CD8-positive, alpha-beta memory T cell (primary cell): ENCODE measurements at regions not wholly inside any gene's neighbourhood (a gene's known extent, or its start where the extent isn't known, plus 50 kb on each side); places are given as distances from the start of the nearest gene placed in this dataset.

ENCODE experiments used
- CTCF ChIA-PET: fragments of 350-600 bp; sonication (Branson Sonifier 250); formaldehyde crosslinking; loops from one replicate; lab custom pipeline; 2021; ENCODE audit warnings: antibody characterized with exemption; lab: Charles Lee
- POLR2A ChIA-PET: fragments of 350-600 bp; sonication (Branson Sonifier 250); formaldehyde crosslinking; loops from one replicate; lab custom pipeline; 2021; ENCODE audit warnings: antibody characterized with exemption; lab: Charles Lee
- DNase-seq, 5 donors: peaks; one replicate each; pipeline versions ENCODE4 v3.0.0 to v3.0.0-alpha.2; 2020 to 2022; ENCODE audit warnings: mixed read lengths in 1 of 5
- H3K27ac ChIP-seq: one replicate; pipeline ENCODE4 v1.7.0; 2013; ENCODE audit warnings: low read depth, mild to moderate bottlenecking, low read length, moderate library complexity
- H3K27me3 ChIP-seq: 2 replicates; pipeline ENCODE4 v1.7.0; 2013; ENCODE audit warnings: low read length, mild to moderate bottlenecking; ENCODE audit not compliant: insufficient read depth, poor library complexity, severe bottlenecking
- H3K36me3 ChIP-seq: 2 replicates; pipeline ENCODE4 v1.7.0; 2013; ENCODE audit warnings: mild to moderate bottlenecking, low read length, moderate library complexity; ENCODE audit not compliant: insufficient read depth
- H3K4me1 ChIP-seq: 2 replicates; pipeline ENCODE4 v1.7.0; 2013; ENCODE audit warnings: mild to moderate bottlenecking, low read length, moderate library complexity; ENCODE audit not compliant: insufficient read depth
- H3K4me3 ChIP-seq: 2 replicates; pipeline ENCODE4 v1.7.0; 2013; ENCODE audit warnings: mild to moderate bottlenecking, low read length
- H3K9me3 ChIP-seq: 2 replicates; pipeline ENCODE4 v1.7.0; 2013; ENCODE audit warnings: mild to moderate bottlenecking, low read length
- H3K27ac Mint-ChIP-seq, 8 donors: one replicate each; pipeline ENCODE4 v1.8.0; 2020 to 2021; ENCODE audit warnings: mixed read lengths in 8 of 8, mild to moderate bottlenecking in 6 of 8, inconsistent platforms in 3 of 8, moderate library complexity in 3 of 8
- H3K27me3 Mint-ChIP-seq, 2 donors: one replicate each; pipeline ENCODE4 v1.8.0; 2020 to 2021; ENCODE audit warnings: mixed read lengths in 2 of 2, mild to moderate bottlenecking in 1 of 2, moderate library complexity in 1 of 2
- H3K36me3 Mint-ChIP-seq, 3 donors: one replicate each; pipeline ENCODE4 v1.8.0; 2020 to 2021; ENCODE audit warnings: mixed read lengths in 3 of 3, inconsistent platforms in 1 of 3, mild to moderate bottlenecking in 1 of 3
- H3K4me1 Mint-ChIP-seq, 3 donors: one replicate each; pipeline ENCODE4 v1.8.0; 2020 to 2021; ENCODE audit warnings: mixed read lengths in 3 of 3, inconsistent platforms in 1 of 3, mild to moderate bottlenecking in 1 of 3
- H3K4me3 Mint-ChIP-seq, 7 donors: one replicate each; pipeline ENCODE4 v1.8.0; 2020 to 2021; ENCODE audit warnings: mixed read lengths in 7 of 7, mild to moderate bottlenecking in 6 of 7, moderate library complexity in 4 of 7, inconsistent platforms in 2 of 7
- H3K9me3 Mint-ChIP-seq, 5 donors: one replicate each; pipeline ENCODE4 v1.8.0; 2020 to 2022; ENCODE audit warnings: mixed read lengths in 5 of 5, mild to moderate bottlenecking in 3 of 5, moderate library complexity in 2 of 5, inconsistent platforms in 1 of 5

GRCh38 chrX:130974323-130974722 lies 71.3 kb upstream of the ENOX2 start:
- Mint-ChIP-seq H3K9me3 (no peaks in the 10 kb centered on the region), H3K4me3 (no peak overlapping the region), H3K36me3 (no peaks in the 10 kb centered on the region), H3K4me1 (no peaks in the 10 kb centered on the region), H3K27ac (no peak overlapping the region), H3K27me3 (peaks cover 0 to 8% of the 10 kb centered on the region in 2 donors)
- no peaks in the 10 kb centered on the region for H3K4me1 ChIP-seq
- H3K4me3 ChIP-seq = no peak overlapping the region
- H3K27me3 ChIP-seq = no peaks in the 10 kb centered on the region
- no peak overlapping the region for H3K27ac ChIP-seq
- no peaks in the 10 kb centered on the region for H3K9me3 ChIP-seq
- ChIA-PET CTCF (no interaction called here), POLR2A (interaction anchor here (0.6 kb wide), 1 partner anchor 93 kb away, joined by 3 read pairs; no protein-coding TSS in a partner anchor)
- no peaks in the 10 kb centered on the region for H3K36me3 ChIP-seq
- no peak for DNase-seq

GRCh38 chrX:130975947-130976346 lies 72.9 kb upstream of the ENOX2 start:
- Histone ChIP-seq H3K9me3 (no peaks in the 10 kb centered on the region), H3K4me1 (no peaks in the 10 kb centered on the region), H3K4me3 (no peak overlapping the region), H3K27me3 (no peaks in the 10 kb centered on the region), H3K27ac (no peak overlapping the region), H3K36me3 (no peaks in the 10 kb centered on the region)
- ChIA-PET POLR2A (no interaction called here), CTCF (interaction anchor here (1.0 kb wide), 1 partner anchor 24 kb away, joined by 3 read pairs; no protein-coding TSS in a partner anchor)
- Mint-ChIP-seq H3K36me3 (no peaks in the 10 kb centered on the region), H3K27me3 (peaks cover 0 to 9% of the 10 kb centered on the region in 2 donors), H3K27ac (no peak overlapping the region), H3K4me3 (no peak overlapping the region), H3K9me3 (no peaks in the 10 kb centered on the region), H3K4me1 (no peaks in the 10 kb centered on the region)
- DNase-seq = peak in 2 of 5 donors; percentile 7 to 44

DNA sequence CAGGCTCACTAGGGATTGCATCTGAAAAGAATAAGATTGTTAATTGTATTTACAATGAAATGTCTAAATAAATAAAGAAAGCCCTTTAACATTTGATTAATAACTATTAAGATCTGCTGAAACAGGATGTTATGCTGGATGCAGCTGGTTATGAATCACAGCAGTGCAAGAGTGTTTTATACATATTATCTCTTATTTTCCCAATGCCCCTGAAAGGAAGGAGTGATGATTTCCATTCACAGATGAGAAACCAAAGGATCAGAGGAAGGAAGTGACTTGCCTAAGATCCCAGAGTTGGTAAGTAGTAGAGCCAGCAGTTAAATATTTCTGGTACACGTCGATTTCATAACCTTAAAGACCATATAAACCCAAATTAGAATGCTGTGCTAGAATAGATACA lies 76.3 kb upstream of the ARHGAP36 start:
- no peak overlapping the region for H3K4me3 Mint-ChIP-seq
- peaks cover 0 to 10% of the 10 kb centered on the region in 2 donors for H3K27me3 Mint-ChIP-seq
- DNase-seq = no peak
- H3K27ac Mint-ChIP-seq = no peak overlapping the region
- H3K4me3 ChIP-seq = no peak overlapping the region
- no peaks in the 10 kb centered on the region for H3K9me3 Mint-ChIP-seq
- H3K9me3 ChIP-seq = no peaks in the 10 kb centered on the region
- no peak overlapping the region for H3K27ac ChIP-seq
- no peaks in the 10 kb centered on the region for H3K27me3 ChIP-seq
- ChIA-PET CTCF (no interaction called here), POLR2A (no interaction called here)
- no peaks in the 10 kb centered on the region for H3K4me1 ChIP-seq
- no peaks in the 10 kb centered on the region for H3K36me3 ChIP-seq
- H3K36me3 Mint-ChIP-seq = no peaks in the 10 kb centered on the region
- no peaks in the 10 kb centered on the region for H3K4me1 Mint-ChIP-seq

DNA sequence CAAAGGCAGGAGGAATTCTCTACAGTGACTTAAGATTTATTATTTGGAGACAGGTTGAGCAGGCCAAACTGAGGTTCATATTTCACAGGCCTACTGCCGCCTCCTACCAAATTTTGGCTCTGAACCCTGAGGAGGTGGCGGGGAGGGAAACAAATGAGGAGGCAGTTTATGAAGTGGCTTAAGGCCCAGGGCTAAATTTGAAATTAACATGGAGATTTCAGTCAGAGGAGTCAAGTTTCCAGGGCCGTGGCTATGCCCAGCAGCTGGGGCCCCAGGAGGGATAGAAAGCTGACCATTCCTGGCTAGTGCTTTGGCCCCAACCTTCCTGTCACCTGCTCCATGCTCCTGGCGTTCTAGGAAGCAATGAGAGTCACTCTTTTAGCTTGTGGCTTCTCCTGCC lies 73.4 kb upstream of the ARHGAP36 start:
- Mint-ChIP-seq H3K27ac (no peak overlapping the region), H3K4me3 (no peak overlapping the region), H3K9me3 (no peaks in the 10 kb centered on the region), H3K4me1 (no peaks in the 10 kb centered on the region), H3K27me3 (peaks cover 0 to 10% of the 10 kb centered on the region in 2 donors), H3K36me3 (no peaks in the 10 kb centered on the region)
- no peaks in the 10 kb centered on the region for H3K9me3 ChIP-seq
- H3K4me3 ChIP-seq = no peak overlapping the region
- ChIA-PET POLR2A (no interaction called here), CTCF (no interaction called here)
- H3K36me3 ChIP-seq = no peaks in the 10 kb centered on the region
- H3K27ac ChIP-seq = no peak overlapping the region
- no peaks in the 10 kb centered on the region for H3K4me1 ChIP-seq
- no peak for DNase-seq
- H3K27me3 ChIP-seq = no peaks in the 10 kb centered on the region

GRCh38 chrX:130987241-130987640 lies 70.9 kb upstream of the ARHGAP36 start:
- Histone ChIP-seq H3K9me3 (no peaks in the 10 kb centered on the region), H3K36me3 (no peaks in the 10 kb centered on the region), H3K4me3 (no peak overlapping the region), H3K27me3 (no peaks in the 10 kb centered on the region), H3K4me1 (no peaks in the 10 kb centered on the region), H3K27ac (no peak overlapping the region)
- Mint-ChIP-seq H3K4me1 (no peaks in the 10 kb centered on the region), H3K9me3 (no peaks in the 10 kb centered on the region), H3K27ac (no peak overlapping the region), H3K4me3 (no peak overlapping the region), H3K27me3 (peaks cover under 1 to 9% of the 10 kb centered on the region in 2 donors), H3K36me3 (no peaks in the 10 kb centered on the region)
- POLR2A ChIA-PET = no interaction called here
- CTCF ChIA-PET = interaction anchor here (1.2 kb wide), 1 partner anchor 8 kb away, joined by 4 read pairs; no protein-coding TSS in a partner anchor
- DNase-seq = no peak

GRCh38 chrX:130990723-130991122 lies 67.4 kb upstream of the ARHGAP36 start:
- ChIA-PET CTCF (no interaction called here), POLR2A (no interaction called here)
- H3K27me3 ChIP-seq = no peaks in the 10 kb centered on the region
- H3K9me3 ChIP-seq = no peaks in the 10 kb centered on the region
- no peaks in the 10 kb centered on the region for H3K4me1 ChIP-seq
- no peak overlapping the region for H3K4me3 ChIP-seq
- Mint-ChIP-seq H3K27me3 (peaks cover 5 to 10% of the 10 kb centered on the region in 2 donors), H3K4me3 (no peak overlapping the region), H3K36me3 (no peaks in the 10 kb centered on the region), H3K4me1 (no peaks in the 10 kb centered on the region), H3K27ac (no peak overlapping the region), H3K9me3 (no peaks in the 10 kb centered on the region)
- no peak overlapping the region for H3K27ac ChIP-seq
- no peak for DNase-seq
- no peaks in the 10 kb centered on the region for H3K36me3 ChIP-seq

DNA sequence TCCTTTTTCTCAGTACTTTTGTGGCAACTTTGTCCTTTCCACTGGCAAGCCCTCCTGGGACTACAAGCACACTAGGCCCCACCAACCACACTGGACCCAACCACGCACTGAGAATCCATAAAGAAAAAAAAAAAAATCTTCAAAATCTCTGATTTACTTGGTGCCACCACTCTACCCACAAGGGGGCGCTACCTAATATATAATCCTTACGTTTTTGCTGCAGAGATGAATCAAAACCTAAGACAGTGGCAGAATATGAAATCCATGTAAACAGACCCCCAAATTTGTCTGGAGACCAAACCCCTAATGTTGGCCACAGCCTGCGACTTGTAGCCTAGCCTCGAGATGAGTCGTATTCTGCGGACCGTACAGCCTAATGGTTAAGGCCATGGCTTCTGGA lies 63.5 kb upstream of the ARHGAP36 start:
- Mint-ChIP-seq H3K36me3 (no peaks in the 10 kb centered on the region), H3K27me3 (peaks cover 5 to 14% of the 10 kb centered on the region in 2 donors), H3K4me3 (no peak overlapping the region), H3K27ac (no peak overlapping the region), H3K4me1 (no peaks in the 10 kb centered on the region), H3K9me3 (no peaks in the 10 kb centered on the region)
- Histone ChIP-seq H3K4me3 (no peak overlapping the region), H3K4me1 (no peaks in the 10 kb centered on the region), H3K27me3 (no peaks in the 10 kb centered on the region), H3K9me3 (no peaks in the 10 kb centered on the region), H3K27ac (no peak overlapping the region), H3K36me3 (no peaks in the 10 kb centered on the region)
- ChIA-PET POLR2A (no interaction called here), CTCF (interaction anchor here (1.1 kb wide), 1 partner anchor 7 kb away, joined by 4 read pairs; no protein-coding TSS in a partner anchor)
- peak in 1 of 5 donors; percentile 5 for DNase-seq

GRCh38 chrX:130995439-130995838 lies 62.7 kb upstream of the ARHGAP36 start:
- CTCF ChIA-PET = interaction anchor here (1.1 kb wide), 1 partner anchor 8 kb away, joined by 4 read pairs; no protein-coding TSS in a partner anchor
- H3K4me1 ChIP-seq = no peaks in the 10 kb centered on the region
- H3K4me1 Mint-ChIP-seq = no peaks in the 10 kb centered on the region
- POLR2A ChIA-PET = no interaction called here
- H3K4me3 Mint-ChIP-seq = no peak overlapping the region
- peaks cover 5 to 14% of the 10 kb centered on the region in 2 donors for H3K27me3 Mint-ChIP-seq
- no peaks in the 10 kb centered on the region for H3K27me3 ChIP-seq
- H3K4me3 ChIP-seq = no peak overlapping the region
- H3K27ac ChIP-seq = no peak overlapping the region
- no peaks in the 10 kb centered on the region for H3K36me3 Mint-ChIP-seq
- no peak overlapping the region for H3K27ac Mint-ChIP-seq
- no peaks in the 10 kb centered on the region for H3K9me3 ChIP-seq
- no peaks in the 10 kb centered on the region for H3K9me3 Mint-ChIP-seq
- no peaks in the 10 kb centered on the region for H3K36me3 ChIP-seq
- no peak for DNase-seq
